COLO829 (cell line): ENCODE measurements at regions not wholly inside any gene's neighbourhood (a gene's known extent, or its start where the extent isn't known, plus 50 kb on each side); places are given as distances from the start of the nearest gene placed in this dataset.

Experiments
- DNase-seq: peaks from one replicate; pipeline ENCODE4 v3.0.0; 2012; ENCODE audit warnings: low spot score

GRCh38 chr11:26095340-26095739, 236.6 kb upstream of the ANO3 start:
- no peak for DNase-seq

- no peak for DNase-seq
Observed at GRCh38 chr11:26096451-26096850, 235.5 kb upstream of the ANO3 start.

- DNase-seq = no peak
Observed at GRCh38 chr11:26102325-26102724, 229.6 kb upstream of the ANO3 start.

GRCh38 chr11:26105762-26106423, 226.0 kb upstream of the ANO3 start:
- DNase-seq = no peak

GRCh38 chr11:26106726-26107125, 225.2 kb upstream of the ANO3 start:
- DNase-seq = no peak

- no peak for DNase-seq
Observed at GRCh38 chr11:26109658-26110368, 222.1 kb upstream of the ANO3 start.

- no peak for DNase-seq
Observed at GRCh38 chr11:26112264-26112663, 219.7 kb upstream of the ANO3 start.

GRCh38 chr11:26121466-26121865, 210.5 kb upstream of the ANO3 start:
- no peak for DNase-seq

- DNase-seq = no peak
Observed at GRCh38 chr11:26126741-26127140, 205.2 kb upstream of the ANO3 start.

GRCh38 chr11:26127336-26127735, 204.6 kb upstream of the ANO3 start:
- DNase-seq = no peak

GRCh38 chr11:26131406-26131805, 200.5 kb upstream of the ANO3 start:
- no peak for DNase-seq

GRCh38 chr11:26134053-26134452, 197.9 kb upstream of the ANO3 start:
- no peak for DNase-seq

- DNase-seq = peak; percentile 53
Observed at GRCh38 chr11:26134481-26135355, 197.2 kb upstream of the ANO3 start.

- no peak for DNase-seq
Observed at GRCh38 chr11:26137651-26138050, 194.3 kb upstream of the ANO3 start.

- DNase-seq = no peak
Observed at GRCh38 chr11:26142891-26143290, 189.0 kb upstream of the ANO3 start.

- peak; percentile 55 for DNase-seq
Observed at GRCh38 chr11:26143566-26144290, 188.2 kb upstream of the ANO3 start.

- DNase-seq = no peak
Observed at GRCh38 chr11:26144291-26144690, 187.6 kb upstream of the ANO3 start.

- DNase-seq = no peak
Observed at GRCh38 chr11:26144911-26145310, 187.0 kb upstream of the ANO3 start.

GRCh38 chr11:26149585-26149984, 182.3 kb upstream of the ANO3 start:
- DNase-seq = no peak

GRCh38 chr11:26150031-26150430, 181.9 kb upstream of the ANO3 start:
- no peak for DNase-seq

GRCh38 chr11:26158251-26158650, 173.7 kb upstream of the ANO3 start:
- DNase-seq = no peak

GRCh38 chr11:26162291-26162690, 169.6 kb upstream of the ANO3 start:
- no peak for DNase-seq
